Renal pelvis (tissue), 1 donor: ENCODE measurements at regions not wholly inside any gene's neighbourhood (a gene's known extent, or its start where the extent isn't known, plus 50 kb on each side); places are given as distances from the start of the nearest gene placed in this dataset.

Experiments
- DNase-seq: peaks from one replicate; pipeline ENCODE4 v3.0.0-alpha.2; 2013

DNA sequence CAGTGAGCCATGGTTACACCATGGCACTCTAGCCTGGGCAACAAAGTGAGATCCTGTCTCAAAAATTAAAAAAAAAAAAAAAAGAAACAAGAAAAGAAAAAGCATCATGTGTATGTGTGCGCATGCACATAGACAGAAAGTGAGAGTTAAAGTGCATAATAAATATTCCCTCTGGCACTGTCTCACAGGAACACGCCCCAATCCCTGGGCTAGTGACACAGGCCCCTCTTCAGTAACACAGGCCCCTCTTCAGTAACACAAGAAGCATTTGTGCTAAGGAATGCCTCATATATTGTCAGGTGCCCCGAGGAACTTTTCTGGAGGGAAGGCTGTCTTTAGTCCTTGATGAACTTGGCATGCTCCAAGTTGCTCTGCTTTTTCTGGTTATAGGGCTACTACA lies 57.5 kb downstream of the RPL27A start:
- no peak for DNase-seq

DNA sequence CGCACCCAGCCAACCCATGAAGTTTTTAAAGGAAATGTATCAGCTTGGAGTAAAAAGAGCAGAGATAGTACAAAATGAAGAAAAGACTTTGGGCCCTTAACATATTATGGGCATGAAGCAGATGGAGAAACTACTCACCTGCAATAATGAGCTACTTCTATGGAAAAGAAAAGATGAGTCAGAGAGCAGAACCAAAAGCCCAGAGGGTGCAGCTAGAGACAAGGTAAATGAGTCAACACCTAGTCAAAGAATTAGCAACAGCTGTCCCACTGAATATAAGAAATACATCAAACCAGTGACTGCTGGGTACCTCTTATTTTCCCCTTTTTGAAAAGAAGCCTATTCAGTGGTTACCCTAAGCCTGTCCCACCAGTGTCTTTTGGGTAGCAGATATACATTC lies 61.8 kb downstream of the RPL27A start:
- no peak for DNase-seq

DNA sequence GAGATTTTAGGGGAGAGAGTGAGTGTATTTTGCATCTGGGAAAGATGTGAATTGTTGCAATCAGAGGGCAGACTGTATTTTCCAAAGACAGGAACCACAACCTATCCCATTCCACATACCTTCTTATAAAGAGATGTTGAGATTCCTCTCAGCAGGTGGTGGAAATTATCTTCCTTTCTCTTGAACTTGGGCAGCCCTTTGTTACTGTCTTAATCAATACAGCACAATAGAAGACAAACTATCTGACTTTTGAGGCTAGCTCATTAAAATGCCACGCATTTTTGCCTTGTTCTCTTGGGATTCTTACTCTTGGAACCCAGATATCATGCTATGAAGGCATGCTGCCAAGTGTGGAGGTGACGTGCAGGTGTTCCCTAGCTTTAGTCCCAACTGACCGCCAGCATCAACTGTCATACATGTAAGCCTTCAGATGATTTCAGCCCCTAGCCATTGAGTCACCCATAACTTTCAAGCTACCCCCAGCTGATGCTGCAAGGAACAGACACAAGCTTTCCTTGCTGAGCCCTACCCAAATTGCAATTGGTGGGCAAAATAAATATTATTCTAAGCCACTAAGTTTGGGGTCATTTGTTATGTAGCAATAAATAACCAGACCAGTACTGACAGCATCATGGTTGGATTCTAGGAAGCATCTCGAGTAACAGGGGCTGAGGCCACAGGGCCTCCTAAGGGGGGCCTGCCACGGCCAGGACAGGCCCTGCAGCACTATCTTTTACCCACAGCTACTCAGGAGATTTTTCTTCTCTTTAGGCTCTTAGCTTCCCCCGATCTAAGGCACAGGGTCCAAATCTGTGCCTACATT lies 63.0 kb downstream of the RPL27A start:
- DNase-seq: no peak

DNA sequence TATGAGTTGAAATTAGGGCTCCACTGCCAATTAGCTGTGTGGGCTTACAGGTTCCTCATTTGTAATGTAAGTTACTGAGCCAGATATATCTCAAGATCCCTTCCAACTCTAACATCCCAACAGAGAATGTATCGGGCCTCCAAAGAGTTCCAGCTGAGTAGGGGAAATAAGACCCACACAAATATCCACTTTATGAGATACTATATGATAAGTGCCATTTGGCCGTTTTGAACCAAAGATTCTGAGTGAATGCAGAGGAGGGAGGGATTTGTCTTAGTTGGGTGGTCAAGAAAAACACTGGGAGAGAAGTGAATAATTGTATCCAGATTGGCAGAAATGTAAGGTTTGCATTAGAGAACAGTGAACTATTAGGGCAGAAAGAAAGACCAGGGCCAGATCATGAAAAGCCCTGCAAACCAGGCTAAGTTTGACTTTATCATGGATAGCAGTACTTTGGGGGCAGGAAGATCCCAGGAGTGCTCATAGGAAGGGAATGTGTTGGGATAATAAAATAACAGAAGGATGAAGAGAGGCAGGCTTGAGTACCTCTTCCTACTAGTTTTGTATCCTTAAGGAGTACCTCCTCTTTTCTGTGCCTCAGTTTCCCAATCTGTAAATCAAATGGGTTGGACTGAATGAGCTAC lies 63.9 kb downstream of the RPL27A start:
- no peak for DNase-seq

DNA sequence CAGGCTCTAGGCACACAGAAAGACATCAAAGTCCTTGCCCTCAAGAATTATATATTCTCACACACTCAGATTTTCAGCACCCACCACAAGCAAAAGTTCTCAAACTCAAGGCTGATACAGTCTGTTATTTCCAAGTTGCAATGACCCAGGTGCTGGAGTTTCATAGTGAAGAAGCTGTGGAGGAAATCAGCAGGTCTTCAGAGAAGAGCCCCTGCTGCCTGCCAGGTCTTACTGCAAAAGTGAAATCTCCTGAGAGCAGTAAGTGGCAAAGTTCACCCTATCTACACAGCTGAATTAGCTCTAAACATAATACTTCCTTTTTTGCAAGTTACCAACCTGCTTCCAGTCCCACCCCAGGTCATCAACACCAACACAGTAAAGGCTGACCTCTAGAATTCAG lies 64.6 kb downstream of the RPL27A start:
- no peak for DNase-seq

DNA sequence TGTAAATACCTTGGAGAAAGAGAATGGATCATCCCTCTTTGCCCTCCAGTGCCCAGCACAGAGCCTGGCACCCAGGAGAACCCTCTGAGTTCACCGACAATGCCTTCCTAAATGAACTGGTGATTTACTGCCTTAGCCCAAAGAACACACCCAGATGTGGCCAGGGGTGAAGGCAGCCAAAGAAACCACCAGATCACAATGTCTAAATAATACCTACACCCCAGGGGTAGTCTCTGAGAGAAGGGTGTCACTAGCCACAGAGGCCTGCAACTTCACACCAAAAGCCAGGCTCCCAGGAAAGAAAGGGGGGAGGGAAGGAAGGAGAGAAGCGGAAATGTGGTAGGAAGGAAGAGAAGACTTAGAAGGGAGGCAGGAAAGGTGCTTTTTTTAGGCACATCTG lies 65.7 kb downstream of the RPL27A start:
- no peak for DNase-seq

DNA sequence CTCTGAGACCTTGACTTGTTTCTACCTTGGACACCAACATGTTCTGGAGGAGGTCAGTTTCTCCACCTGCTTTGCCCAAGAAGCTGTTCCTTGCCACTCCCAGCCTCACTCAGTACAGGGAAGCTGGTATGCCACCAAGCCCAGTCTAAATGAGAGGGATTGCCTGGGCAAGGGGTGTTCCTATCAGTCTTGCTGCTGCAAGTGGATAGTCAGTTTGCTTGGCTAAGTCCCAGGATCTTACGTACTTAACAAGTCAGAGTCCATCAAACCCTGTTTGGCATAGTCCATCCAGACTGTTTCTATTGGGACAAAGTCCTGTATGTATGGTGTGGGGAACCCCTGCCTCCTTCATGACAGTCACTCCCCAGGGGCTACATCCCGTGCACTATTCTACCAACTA lies 66.6 kb downstream of the RPL27A start:
- DNase-seq: no peak

DNA sequence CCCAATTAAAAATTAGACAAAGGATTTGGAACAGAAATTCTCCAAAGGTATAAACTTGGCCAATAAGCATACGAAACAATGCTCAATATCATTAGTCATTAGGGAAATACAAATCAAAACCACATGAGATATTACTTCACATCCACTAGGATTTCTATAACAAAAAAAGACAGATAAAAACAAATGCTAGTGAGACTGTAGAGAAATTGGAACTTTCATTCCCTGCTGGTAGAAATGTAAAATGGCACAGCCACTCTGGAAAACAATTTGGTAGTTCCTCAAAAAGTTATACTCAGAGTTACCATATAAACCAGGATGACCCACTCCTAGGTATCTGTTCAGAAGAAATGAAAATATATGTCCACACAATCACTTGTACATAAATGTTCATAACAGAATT lies 71.6 kb downstream of the RPL27A start:
- DNase-seq: no peak

DNA sequence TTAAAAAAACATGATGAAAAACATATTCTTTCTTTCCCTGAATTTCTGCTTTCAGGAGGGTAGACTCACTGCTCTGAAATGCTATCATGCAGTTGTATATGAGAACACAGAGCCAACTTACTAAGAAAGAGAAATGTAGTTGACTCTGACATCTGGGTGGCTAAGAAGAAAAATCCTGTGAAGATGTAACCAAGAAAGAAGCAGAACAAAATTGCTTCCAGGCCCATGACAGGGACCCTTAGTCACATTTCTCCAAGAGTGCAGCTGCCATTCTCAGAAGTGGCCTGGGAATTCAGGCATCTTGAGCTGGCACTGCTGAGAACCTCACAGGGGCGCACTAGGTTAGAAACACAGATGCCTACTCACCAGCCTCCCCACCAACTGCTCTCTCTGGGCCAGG lies 73.6 kb downstream of the RPL27A start:
- DNase-seq: no peak

DNA sequence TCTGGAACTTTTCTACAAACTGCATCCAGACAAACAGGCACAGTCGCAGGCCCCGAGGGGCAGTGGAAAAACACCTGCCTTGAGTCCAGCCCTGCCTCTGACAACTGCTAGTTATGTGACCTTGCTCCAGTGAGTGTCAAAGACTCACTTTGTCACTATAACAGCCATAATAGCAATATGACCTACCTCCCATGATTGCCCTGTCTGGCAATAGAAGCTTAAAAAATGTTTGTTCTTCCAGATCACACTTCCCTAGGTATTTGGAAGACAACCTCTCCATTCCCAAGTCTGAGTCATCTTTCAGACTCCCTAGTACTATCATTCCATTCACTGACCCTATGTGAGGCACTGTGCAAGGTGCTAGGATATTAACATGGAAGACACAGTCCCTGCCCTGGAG lies 74.5 kb downstream of the RPL27A start:
- DNase-seq: no peak

DNA sequence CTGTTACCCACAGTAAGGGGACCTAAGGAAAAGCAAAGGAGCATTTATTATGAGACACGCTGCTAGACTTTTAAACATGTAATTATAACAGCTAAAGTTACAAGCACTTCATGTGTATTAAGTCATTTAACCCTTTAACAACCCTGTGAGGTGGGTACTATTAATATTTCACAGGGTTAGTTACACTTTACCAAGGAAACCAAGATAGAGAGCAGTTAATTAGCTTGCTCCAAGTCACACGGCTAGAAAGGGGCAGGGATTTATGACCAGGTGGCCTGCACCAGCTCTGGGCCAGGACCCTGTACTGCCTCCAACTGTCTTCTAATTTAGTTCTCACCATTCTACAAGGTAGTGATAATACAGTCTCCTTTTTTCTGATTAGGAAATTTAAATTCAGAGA lies 74.9 kb downstream of the RPL27A start:
- no peak for DNase-seq

DNA sequence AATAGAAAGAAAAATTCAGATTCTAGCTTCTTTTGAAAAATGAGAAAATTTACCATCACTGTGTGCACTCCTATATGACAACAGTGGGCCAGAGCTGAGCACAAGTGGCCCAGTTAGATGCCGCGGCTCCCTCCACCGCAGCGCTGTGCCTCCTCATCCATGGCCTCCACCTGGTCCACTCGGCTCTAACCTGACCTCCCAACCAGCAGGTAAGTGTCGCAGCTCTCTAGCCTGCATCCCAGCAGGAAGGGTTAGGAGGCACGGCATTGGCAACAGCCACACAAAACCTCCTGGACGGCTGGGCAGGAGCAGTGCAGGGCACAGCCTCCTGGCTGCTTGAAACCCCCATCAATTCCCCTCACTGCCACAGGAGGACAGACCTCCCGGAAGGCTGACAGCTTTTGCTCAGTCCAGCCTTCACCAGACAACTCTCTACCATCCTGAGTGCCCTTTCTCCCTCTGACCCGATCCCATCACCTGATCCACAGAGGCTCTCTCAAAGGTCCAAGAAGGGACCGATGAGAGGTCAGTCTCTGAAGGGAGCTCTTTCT lies 76.1 kb downstream of the RPL27A start:
- DNase-seq: no peak

DNA sequence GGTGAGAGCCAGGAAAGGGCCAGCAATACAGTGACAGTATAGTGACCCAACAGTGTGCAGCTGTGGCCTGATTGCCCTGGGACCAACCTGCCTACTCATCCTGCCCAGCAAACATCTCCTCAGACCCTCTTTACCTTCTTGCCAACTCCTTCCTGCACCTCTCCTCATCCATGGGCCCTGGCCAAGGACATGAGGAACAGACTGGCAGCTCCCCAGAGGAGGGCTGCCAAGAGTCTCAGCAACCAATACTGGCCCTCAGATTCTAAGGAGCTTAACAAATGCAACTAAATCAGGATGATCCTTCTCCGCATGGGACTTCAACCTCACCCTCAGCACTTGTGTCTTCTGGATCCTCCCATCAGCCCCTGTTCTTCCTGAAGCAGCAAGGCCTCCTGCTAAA lies 77.0 kb downstream of the RPL27A start:
- DNase-seq: no peak

DNA sequence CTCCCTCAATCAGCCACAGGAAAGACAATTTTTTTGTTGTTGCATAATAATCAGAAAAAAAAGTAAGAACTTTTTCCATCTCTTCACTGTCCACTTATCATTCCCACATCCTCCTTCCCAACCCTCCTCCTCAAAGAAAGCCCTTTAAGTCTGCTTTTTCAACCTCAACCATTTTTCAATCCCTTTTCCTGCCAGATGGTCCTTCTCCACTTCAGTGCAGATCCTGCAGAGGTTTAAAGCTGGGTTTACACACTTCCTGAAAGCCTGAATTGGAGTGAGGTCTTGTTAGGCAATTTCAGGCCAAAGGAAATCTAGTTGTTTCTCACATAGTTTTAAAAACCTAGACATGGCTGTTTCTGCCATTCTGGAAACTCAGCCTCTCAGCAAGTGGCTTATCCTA lies 78.3 kb downstream of the RPL27A start:
- peak; percentile 59 for DNase-seq

DNA sequence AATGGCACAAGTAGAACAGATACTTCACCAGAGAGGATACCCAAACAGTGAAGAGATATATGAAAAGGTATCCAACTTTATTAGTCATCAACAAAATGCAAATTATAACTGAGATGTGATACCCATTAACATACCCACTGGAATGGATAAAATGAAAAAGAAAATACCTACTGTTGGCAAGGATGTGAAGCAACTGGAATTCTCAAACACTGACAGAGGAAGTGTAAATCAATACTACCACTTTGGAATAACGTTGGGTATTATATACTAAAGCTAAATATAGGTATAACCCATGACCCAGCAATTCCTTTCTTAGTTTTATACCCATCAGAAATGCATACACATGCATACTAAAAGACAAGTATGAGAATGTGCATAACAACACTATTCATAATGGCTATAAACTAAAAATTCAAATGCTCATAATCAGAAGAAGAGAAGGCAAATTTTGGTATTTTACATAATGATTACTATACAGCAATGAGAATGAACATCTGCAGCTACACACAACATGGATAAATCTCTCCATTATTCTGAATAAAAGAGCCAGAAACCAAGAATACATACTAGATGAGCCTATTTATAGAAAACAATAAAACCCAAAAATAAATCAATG lies 80.6 kb downstream of the RPL27A start:
- DNase-seq: no peak

DNA sequence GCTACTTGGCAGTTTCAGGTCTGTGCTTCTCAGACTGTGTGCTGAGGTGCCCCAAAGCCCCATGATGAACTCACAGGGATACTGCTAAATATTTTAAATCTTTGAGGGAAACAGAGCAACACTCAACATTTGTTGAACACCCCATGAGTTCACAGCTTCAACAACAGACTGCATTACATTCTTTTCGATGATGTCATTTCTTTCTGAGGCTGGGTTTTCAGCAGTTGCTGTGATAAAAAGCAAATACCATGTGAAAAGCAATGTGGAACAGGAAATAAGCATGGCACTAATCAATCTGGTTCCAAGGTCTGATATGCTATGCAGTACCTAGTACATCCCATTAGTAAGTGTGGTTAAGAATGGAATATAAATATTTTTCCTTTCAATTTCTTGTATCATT lies 82.7 kb downstream of the RPL27A start:
- no peak for DNase-seq

DNA sequence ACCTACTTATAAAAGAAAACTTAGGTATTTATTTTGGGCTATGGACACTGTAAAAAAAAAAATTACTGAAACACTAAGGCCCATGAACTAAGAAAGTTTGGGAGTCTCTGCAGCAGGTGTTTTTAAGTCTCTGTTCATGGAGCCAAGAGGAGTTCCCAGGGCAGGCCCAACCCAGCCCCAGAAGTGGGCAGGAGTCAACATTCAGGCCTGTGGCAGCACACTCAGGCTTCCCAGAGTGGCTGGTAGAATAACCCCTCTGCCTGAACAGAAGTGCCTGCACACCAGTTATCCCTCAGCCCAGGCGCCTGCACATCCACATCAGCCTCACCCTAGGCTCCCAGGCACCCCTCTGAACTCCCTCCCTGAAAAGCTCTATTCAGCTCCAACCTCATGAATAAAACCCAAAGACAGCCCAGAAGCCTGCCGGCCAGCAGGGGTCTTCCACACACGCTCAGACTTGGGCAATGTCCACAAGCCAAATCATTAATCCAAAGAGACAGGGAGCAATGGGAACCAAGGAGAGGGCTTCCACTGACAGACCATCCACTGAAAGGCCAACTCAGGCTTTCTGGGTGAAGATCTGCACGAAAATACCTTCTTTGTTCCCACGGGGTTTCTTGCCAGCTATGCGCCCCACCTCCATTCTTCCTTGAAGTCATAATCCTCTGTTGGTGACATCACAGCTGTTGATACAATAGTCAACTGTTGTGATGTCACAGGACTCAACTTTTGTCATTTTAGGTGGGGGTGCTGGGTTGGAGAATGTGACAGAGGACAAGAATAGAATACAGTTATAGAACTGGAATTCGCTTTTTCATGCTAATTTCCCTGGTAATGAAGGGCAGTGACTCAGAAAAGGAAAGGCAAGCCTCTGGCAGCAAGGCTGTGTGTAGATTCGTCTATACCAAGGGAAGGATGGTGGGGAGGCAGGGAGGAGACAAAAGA lies 83.7 kb downstream of the RPL27A start:
- no peak for DNase-seq

DNA sequence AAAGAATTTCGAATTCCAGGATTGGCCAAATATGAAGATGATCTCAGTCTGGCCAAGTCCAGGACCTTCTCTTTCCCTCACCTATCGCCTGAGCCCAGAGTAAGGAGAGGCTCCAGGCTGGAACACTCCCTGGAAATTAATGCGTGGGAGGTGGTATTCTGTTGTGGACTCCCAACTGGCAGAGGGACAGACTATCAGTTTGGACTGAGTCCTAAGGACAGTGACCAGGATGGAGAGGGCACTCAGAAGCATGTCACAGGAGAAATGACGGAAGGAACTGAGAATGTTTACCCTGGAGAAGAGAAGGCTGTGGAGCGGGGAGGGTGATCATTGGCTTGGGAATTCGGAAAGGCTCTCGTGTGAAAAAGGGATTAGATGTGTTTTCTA lies 84.4 kb downstream of the RPL27A start:
- DNase-seq: no peak

DNA sequence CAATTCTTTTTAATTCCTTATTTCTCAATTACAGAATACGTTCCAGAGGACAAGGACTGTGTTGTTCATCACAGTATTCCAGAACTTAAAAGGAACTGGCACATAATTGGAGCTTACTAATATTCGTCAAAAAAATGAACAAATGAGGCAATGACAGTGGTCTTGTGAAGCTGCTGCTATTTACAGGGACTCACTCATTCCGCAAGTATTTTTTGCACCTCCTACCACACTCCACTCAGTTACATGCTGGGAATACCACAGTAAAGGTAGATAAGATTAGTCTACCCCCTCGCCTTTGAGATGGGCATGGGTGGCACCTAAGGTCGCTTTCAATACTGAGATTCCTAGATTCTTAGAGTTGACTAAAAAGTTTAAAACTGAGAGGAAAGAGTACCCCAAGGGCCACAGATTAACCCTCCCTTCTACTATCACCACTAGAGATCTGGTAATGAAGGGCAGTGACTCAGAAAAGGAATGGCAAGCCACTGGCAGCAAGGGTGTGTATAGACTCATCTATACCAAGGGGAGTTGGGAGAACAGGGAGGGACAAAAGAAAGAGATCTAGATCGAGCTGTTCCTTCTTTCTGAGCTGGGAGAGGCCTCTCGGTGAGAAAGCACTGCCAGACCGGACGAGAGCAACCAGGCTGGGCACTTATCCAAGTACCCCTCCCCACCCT lies 85.0 kb downstream of the RPL27A start:
- no peak for DNase-seq

DNA sequence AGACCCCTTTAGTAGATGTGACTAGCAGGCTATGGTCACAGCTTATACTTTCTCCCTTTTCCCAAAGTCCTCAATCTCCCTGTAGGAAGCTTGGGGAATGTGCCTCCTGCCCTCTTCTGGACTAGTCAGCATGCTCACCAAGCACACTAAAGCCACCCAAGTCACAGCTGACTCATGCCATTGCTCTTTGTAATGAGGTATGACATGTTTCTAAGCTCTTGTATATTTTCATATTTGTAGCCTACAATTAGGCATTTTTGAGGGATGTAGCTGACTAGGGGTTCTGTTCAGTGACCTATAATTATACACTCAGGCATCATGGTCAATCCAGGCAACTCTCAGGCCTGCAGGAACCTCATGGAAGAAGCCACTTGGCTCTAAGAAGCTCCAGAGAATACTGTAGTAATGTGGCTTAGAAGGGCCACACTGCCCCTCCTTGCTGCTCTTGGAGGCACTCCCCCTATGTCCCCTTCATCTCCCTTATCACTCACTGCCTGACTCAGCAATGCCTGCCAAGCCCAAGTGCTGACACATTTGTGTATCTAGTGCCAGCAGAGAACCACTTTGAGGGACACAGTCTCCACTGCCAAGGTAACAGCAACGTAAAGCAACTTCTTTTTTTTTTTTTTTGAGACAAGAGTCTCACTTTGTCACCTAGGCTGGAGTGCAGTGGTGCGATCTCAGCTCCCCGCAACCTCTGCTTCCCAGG lies 86.2 kb downstream of the RPL27A start:
- no peak for DNase-seq
